ENCODE measurements at regions not wholly inside any gene's neighbourhood (a gene's known extent, or its start where the extent isn't known, plus 50 kb on each side); places are given as distances from the start of the nearest gene placed in this dataset.
"Not testable (repeated sequence)": the region's sequence is repeated elsewhere in the genome, so short reads cannot be mapped to it uniquely, and the experiment has no call there.

- DNase-seq: no peak
Observed at GRCh38 chr12:73053893-73054292, 781.7 kb downstream of the TRHDE start.

GRCh38 chr12:73057428-73057827 is 785.3 kb downstream of the TRHDE start:
- DNase-seq: no peak

GRCh38 chr12:73065913-73066312 is 793.7 kb downstream of the TRHDE start:
- no peak for DNase-seq

GRCh38 chr12:73067616-73068015 is 795.4 kb downstream of the TRHDE start:
- DNase-seq: no peak

GRCh38 chr12:73072214-73072613 is 800.0 kb downstream of the TRHDE start:
- no peak for DNase-seq

GRCh38 chr12:73076760-73077159 is 804.6 kb downstream of the TRHDE start:
- no peak for DNase-seq

- DNase-seq: no peak
Observed at GRCh38 chr12:73083736-73084135, 811.6 kb downstream of the TRHDE start.

GRCh38 chr12:73106296-73106695 is 834.1 kb downstream of the TRHDE start:
- no peak for DNase-seq

- no peak for DNase-seq
Observed at GRCh38 chr12:73106896-73107295, 834.7 kb downstream of the TRHDE start.

- DNase-seq: no peak
Observed at GRCh38 chr12:73110816-73111215, 838.6 kb downstream of the TRHDE start.

- no peak for DNase-seq
Observed at GRCh38 chr12:73112035-73112816, 840.1 kb downstream of the TRHDE start.

- DNase-seq: no peak
Observed at GRCh38 chr12:73124480-73124879, 852.3 kb downstream of the TRHDE start.

GRCh38 chr12:73125148-73125547 is 853.0 kb downstream of the TRHDE start:
- DNase-seq: no peak

GRCh38 chr12:73136386-73136785 is 864.2 kb downstream of the TRHDE start:
- no peak for DNase-seq

GRCh38 chr12:73139642-73140041 is 867.5 kb downstream of the TRHDE start:
- not testable (repeated sequence) for DNase-seq

- no peak for DNase-seq
Observed at GRCh38 chr12:73158341-73158740, 886.2 kb downstream of the TRHDE start.

- no peak for DNase-seq
Observed at GRCh38 chr12:73159954-73160353, 887.8 kb downstream of the TRHDE start.

GRCh38 chr12:73161970-73162369 is 889.8 kb downstream of the TRHDE start:
- DNase-seq: no peak

GRCh38 chr12:73180734-73181133 is 908.6 kb downstream of the TRHDE start:
- no peak for DNase-seq

- no peak for DNase-seq
Observed at GRCh38 chr12:73181244-73181643, 909.1 kb downstream of the TRHDE start.

- no peak for DNase-seq
Observed at GRCh38 chr12:73185403-73185802, 913.2 kb downstream of the TRHDE start.

GRCh38 chr12:73186272-73186671 is 914.1 kb downstream of the TRHDE start:
- no peak for DNase-seq

- DNase-seq: no peak
Observed at GRCh38 chr12:73187765-73188164, 915.6 kb downstream of the TRHDE start.

- no peak for DNase-seq
Observed at GRCh38 chr12:73210548-73211204, 938.5 kb downstream of the TRHDE start.

All from occipital lobe (tissue), 1 donor.